H9 (cell line): ENCODE measurements at regions not wholly inside any gene's neighbourhood (a gene's known extent, or its start where the extent isn't known, plus 50 kb on each side); places are given as distances from the start of the nearest gene placed in this dataset.
A peak's percentile ranks its signal among the peaks of the same experiment; 100 is the strongest.

Source experiments
- DNase-seq: peaks from one replicate; pipeline ENCODE4 v3.0.0-alpha.2; 2017
- H2AFZ ChIP-seq: one replicate; pipeline ENCODE4 v1.6.1; 2013; ENCODE audit warnings: mild to moderate bottlenecking, low read length, control low read depth, moderate library complexity
- H2AK5ac ChIP-seq: 2 replicates; pipeline ENCODE4 v1.6.1; 2013; ENCODE audit warnings: low read length, control low read depth, mixed read lengths; ENCODE audit not compliant: insufficient read length
- H2BK120ac ChIP-seq: one replicate; pipeline ENCODE4 v1.6.1; 2013; ENCODE audit warnings: low read depth, mild to moderate bottlenecking, low read length, control low read depth, inconsistent platforms; ENCODE audit not compliant: poor library complexity, severe bottlenecking
- H2BK12ac ChIP-seq: 2 replicates; pipeline ENCODE4 v1.6.1; 2013; ENCODE audit warnings: low read length, control low read depth, mixed read lengths, low read depth; ENCODE audit not compliant: insufficient read length
- H2BK15ac ChIP-seq: 2 replicates; pipeline ENCODE4 v1.6.1; 2013; ENCODE audit warnings: low read depth, low read length, control low read depth
- H2BK20ac ChIP-seq: one replicate; pipeline ENCODE4 v1.6.1; 2013; ENCODE audit warnings: low read depth, mild to moderate bottlenecking, low read length, control low read depth, inconsistent platforms; ENCODE audit not compliant: poor library complexity, severe bottlenecking
- H2BK5ac ChIP-seq: 2 replicates; pipeline ENCODE4 v1.6.1; 2013; ENCODE audit warnings: low read length, control low read depth, mixed read lengths; ENCODE audit not compliant: insufficient read length
- H3K14ac ChIP-seq: 2 replicates; pipeline ENCODE4 v1.6.1; 2013; ENCODE audit warnings: low read length, control low read depth; ENCODE audit not compliant: insufficient read depth
- H3K18ac ChIP-seq: 2 replicates; pipeline ENCODE4 v1.6.1; 2013; ENCODE audit warnings: low read depth, mild to moderate bottlenecking, mixed read lengths, low read length, control low read depth; ENCODE audit not compliant: insufficient read length
- H3K23ac ChIP-seq: 2 replicates; pipeline ENCODE4 v1.6.1; 2013; ENCODE audit warnings: low read length, control low read depth, mixed read lengths, low read depth; ENCODE audit not compliant: insufficient read length
- H3K23me2 ChIP-seq: 2 replicates; pipeline ENCODE4 v1.6.1; 2013; ENCODE audit warnings: low read depth, mild to moderate bottlenecking, mixed read lengths, low read length, control low read depth; ENCODE audit not compliant: insufficient read length, poor library complexity, severe bottlenecking
- H3K27ac ChIP-seq: 2 replicates; pipeline ENCODE4 v1.5.1; 2013; ENCODE audit warnings: low read length, control low read depth, mixed read lengths, low read depth; ENCODE audit not compliant: insufficient read length
- H3K27me3 ChIP-seq: 2 replicates; pipeline ENCODE4 v1.6.1; 2013; ENCODE audit warnings: low read length, control low read depth, inconsistent platforms; ENCODE audit not compliant: insufficient read depth
- H3K4ac ChIP-seq: 2 replicates; pipeline ENCODE4 v1.6.1; 2013; ENCODE audit warnings: low read depth, mild to moderate bottlenecking, control low read depth, inconsistent platforms, low read length, moderate library complexity
- H3K4me1 ChIP-seq: 2 replicates; pipeline ENCODE4 v1.6.1; 2013; ENCODE audit warnings: low read length, control low read depth, inconsistent platforms; ENCODE audit not compliant: insufficient read depth
- H3K4me2 ChIP-seq: 2 replicates; pipeline ENCODE4 v1.6.1; 2013; ENCODE audit warnings: low read length, control low read depth, mixed read lengths; ENCODE audit not compliant: insufficient read length, insufficient read depth
- H3K56ac ChIP-seq: 2 replicates; pipeline ENCODE4 v1.6.1; 2013; ENCODE audit warnings: low read depth, mild to moderate bottlenecking, mixed read lengths, low read length, control low read depth; ENCODE audit not compliant: insufficient read length
- H3K79me1 ChIP-seq: 2 replicates; pipeline ENCODE4 v1.6.1; 2013; ENCODE audit warnings: low read depth, mild to moderate bottlenecking, moderate library complexity, low read length, control low read depth, inconsistent platforms; ENCODE audit not compliant: insufficient read depth, poor library complexity, severe bottlenecking
- H3K79me2 ChIP-seq: 2 replicates; pipeline ENCODE4 v1.6.1; 2013; ENCODE audit warnings: low read length, control low read depth, inconsistent platforms; ENCODE audit not compliant: insufficient read depth
- H3K9ac ChIP-seq: 2 replicates; pipeline ENCODE4 v1.6.1; 2013; ENCODE audit warnings: low read length, control low read depth, mixed read lengths; ENCODE audit not compliant: insufficient read length; ENCODE audit errors: extremely low read depth
- H3K9me3 ChIP-seq: one replicate; pipeline ENCODE4 v1.6.1; 2013; ENCODE audit warnings: low read depth, low read length, inconsistent platforms; ENCODE audit not compliant: control insufficient read depth
- H3T11ph ChIP-seq: one replicate; pipeline ENCODE4 v1.6.1; 2013; ENCODE audit warnings: mild to moderate bottlenecking, low read length, control low read depth, inconsistent platforms
- H4K20me1 ChIP-seq: one replicate; pipeline ENCODE4 v1.6.1; 2013; ENCODE audit not compliant: control insufficient read depth, insufficient read length, insufficient read depth
- H4K5ac ChIP-seq: 2 replicates; pipeline ENCODE4 v1.6.1; 2013; ENCODE audit warnings: low read depth, mild to moderate bottlenecking, mixed read lengths, low read length, control low read depth; ENCODE audit not compliant: insufficient read length
- H4K8ac ChIP-seq: replicated peaks from 2 replicates; pipeline ENCODE4 v1.6.1; 2013; ENCODE audit warnings: low read length, control low read depth, mixed read lengths, low read depth; ENCODE audit not compliant: insufficient read length
- H4K91ac ChIP-seq: 2 replicates; pipeline ENCODE4 v1.6.1; 2013; ENCODE audit warnings: low read depth, mild to moderate bottlenecking, moderate library complexity, mixed read lengths, low read length, control low read depth; ENCODE audit not compliant: insufficient read length
- H3K27ac Mint-ChIP-seq, 3 experiments: 2 replicates in 2 of 3; 3 replicates in 1 of 3; pipeline ENCODE4 v1.8.0; 2020 to 2021; ENCODE audit warnings: mixed read lengths in 3 of 3, mild to moderate bottlenecking in 1 of 3, moderate library complexity in 1 of 3
- H3K27me3 Mint-ChIP-seq: 2 replicates; pipeline ENCODE4 v1.8.0; 2021; ENCODE audit warnings: low read depth, mild to moderate bottlenecking, moderate library complexity, mixed read lengths
- H3K36me3 Mint-ChIP-seq, 3 experiments: 2 replicates in 2 of 3; 3 replicates in 1 of 3; pipeline ENCODE4 v1.8.0; 2020 to 2021; ENCODE audit warnings: low read depth in 3 of 3, mixed read lengths in 3 of 3; ENCODE audit not compliant: insufficient read depth in 1 of 3
- H3K4me1 Mint-ChIP-seq, 2 experiments: 2 replicates each; pipeline ENCODE4 v1.8.0; 2020; ENCODE audit warnings: mixed read lengths in 2 of 2
- H3K4me3 Mint-ChIP-seq, 2 experiments: 2 replicates in 1 of 2; 3 replicates in 1 of 2; pipeline ENCODE4 v1.8.0; 2020 to 2021; ENCODE audit warnings: mild to moderate bottlenecking in 2 of 2, mixed read lengths in 2 of 2, moderate library complexity in 1 of 2
- H3K9me3 Mint-ChIP-seq, 2 experiments: 2 replicates in 1 of 2; 3 replicates in 1 of 2; pipeline ENCODE4 v1.8.0; 2020; ENCODE audit warnings: mild to moderate bottlenecking in 2 of 2, mixed read lengths in 2 of 2, moderate library complexity in 1 of 2
- CTCF ChIP-seq: fragments of 200-600 bp; sonication (generic); conservative IDR thresholded peaks from 3 replicates; pipeline ENCODE4 v1.8.0; 2021; ENCODE audit warnings: antibody characterized with exemption, mild to moderate bottlenecking
- WGBS: extraction: QIAGEN DNeasy Blood & Tissue Kit; methylation state at CpG from one replicate; pipeline ENCODE4 v1.1.7; 2013; ENCODE audit warnings: missing lambda C conversion rate, low lambda C conversion rate, mixed read lengths; ENCODE audit not compliant: insufficient read length; ENCODE audit errors: extremely low coverage; 5-methylcytosine and 5-hydroxymethylcytosine counted together

- H3K4me2 ChIP-seq: no peak overlapping the region
- H2AK5ac ChIP-seq: no peak overlapping the region
- no peaks in the 10 kb centered on the region for H3K9me3 Mint-ChIP-seq
- H3K27me3 Mint-ChIP-seq: no peaks in the 10 kb centered on the region
- peaks cover 8 to 10% of the 10 kb centered on the region in 2 experiments for H3K4me1 Mint-ChIP-seq
- H2BK120ac ChIP-seq: no peak overlapping the region
- no peaks in the 10 kb centered on the region for H3K9me3 ChIP-seq
- no peak overlapping the region for H4K5ac ChIP-seq
- H3K23me2 ChIP-seq: no peaks in the 10 kb centered on the region
- TF ChIP-seq CTCF: no peak
- no peak overlapping the region for H3K4me3 Mint-ChIP-seq
- no peaks in the 10 kb centered on the region for H3K79me2 ChIP-seq
- no peak overlapping the region; a peak in 1 of 7 replicates for H3K27ac Mint-ChIP-seq
- WGBS: no CpG with 5 or more reads among the region's 6 CpGs
- H3K56ac ChIP-seq: no peak overlapping the region
- H3K4me1 ChIP-seq: peaks cover 5% of the 10 kb centered on the region; the same call in 1 of the 2 replicates
- H2BK20ac ChIP-seq: no peak overlapping the region
- no peak overlapping the region for H3K4ac ChIP-seq
- H3T11ph ChIP-seq: no peak overlapping the region
- H4K20me1 ChIP-seq: no peaks in the 10 kb centered on the region
- H4K8ac ChIP-seq: no peak overlapping the region
- no peak overlapping the region for H3K18ac ChIP-seq
- no peak overlapping the region for H3K14ac ChIP-seq
- H2BK5ac ChIP-seq: no peak overlapping the region
- H3K23ac ChIP-seq: no peak overlapping the region
- H3K36me3 Mint-ChIP-seq: no peaks in the 10 kb centered on the region
- no peak overlapping the region for H4K91ac ChIP-seq
- no peaks in the 10 kb centered on the region for H3K27me3 ChIP-seq
- H3K9ac ChIP-seq: no peak overlapping the region
- H2BK12ac ChIP-seq: no peak overlapping the region
- no peak overlapping the region for H3K27ac ChIP-seq
- DNase-seq: no peak
- H2BK15ac ChIP-seq: no peak overlapping the region
- no peaks in the 10 kb centered on the region for H3K79me1 ChIP-seq
- H2AFZ ChIP-seq: peak overlapping the region; percentile 0
Observed at GRCh38 chr12:18951218-18951617, 178.3 kb upstream of the PLEKHA5 start.
